Mesenchymal stem cell (in vitro differentiated cells and primary cell): ENCODE measurements at regions not wholly inside any gene's neighbourhood (a gene's known extent, or its start where the extent isn't known, plus 50 kb on each side); places are given as distances from the start of the nearest gene placed in this dataset.

Source experiments
- DNase-seq: peaks from one replicate; pipeline ENCODE4 v3.0.0-alpha.2; 2013
- H2AFZ ChIP-seq: one replicate; pipeline ENCODE4 v1.6.1; 2013; ENCODE audit warnings: low read depth, mild to moderate bottlenecking, control low read depth, inconsistent platforms, low read length, moderate library complexity
- H2AK5ac ChIP-seq: 2 replicates; pipeline ENCODE4 v1.6.1; 2013; ENCODE audit warnings: low read length, moderate library complexity, mild to moderate bottlenecking, inconsistent platforms; ENCODE audit not compliant: severe bottlenecking
- H2BK120ac ChIP-seq: one replicate; pipeline ENCODE4 v1.6.1; 2013; ENCODE audit warnings: low read depth, mild to moderate bottlenecking, inconsistent platforms, low read length, moderate library complexity
- H2BK12ac ChIP-seq, 2 experiments: one replicate each; pipeline ENCODE4 v1.6.1; 2013; ENCODE audit warnings: inconsistent platforms in 2 of 2, low read length in 2 of 2, mild to moderate bottlenecking in 2 of 2, moderate library complexity in 2 of 2, control low read depth in 1 of 2
- H2BK15ac ChIP-seq: one replicate; pipeline ENCODE4 v1.6.1; 2013; ENCODE audit warnings: mild to moderate bottlenecking, low read depth, inconsistent platforms; ENCODE audit not compliant: poor library complexity, severe bottlenecking
- H2BK5ac ChIP-seq: 2 replicates; pipeline ENCODE4 v1.6.1; 2013; ENCODE audit warnings: low read depth, mild to moderate bottlenecking, low read length, control low read depth, inconsistent platforms; ENCODE audit not compliant: poor library complexity, severe bottlenecking
- H3K14ac ChIP-seq, 2 experiments: one replicate each; pipeline ENCODE4 v1.6.1; 2013; ENCODE audit warnings: inconsistent platforms in 2 of 2, low read length in 2 of 2, control low read depth in 1 of 2, mild to moderate bottlenecking in 1 of 2, moderate library complexity in 1 of 2
- H3K18ac ChIP-seq, 2 experiments: one replicate each; pipeline ENCODE4 v1.6.1; 2013; ENCODE audit warnings: inconsistent platforms in 2 of 2, low read length in 2 of 2, control low read depth in 1 of 2, low read depth in 1 of 2, mild to moderate bottlenecking in 1 of 2
- H3K23ac ChIP-seq, 2 experiments: one replicate each; pipeline ENCODE4 v1.6.1; 2013; ENCODE audit warnings: inconsistent platforms in 2 of 2, low read length in 2 of 2, mild to moderate bottlenecking in 2 of 2, moderate library complexity in 2 of 2, control low read depth in 1 of 2
- H3K27ac ChIP-seq: 2 replicates; pipeline ENCODE4 v1.5.1; 2013; ENCODE audit warnings: mild to moderate bottlenecking, moderate library complexity, low read length, control low read depth, inconsistent platforms; ENCODE audit not compliant: poor library complexity, severe bottlenecking
- H3K27me3 ChIP-seq, 2 experiments: 2 replicates each; pipeline versions ENCODE4 v1.6.1 to v1.7.0; 2013; ENCODE audit warnings: low read length in 2 of 2, mild to moderate bottlenecking in 2 of 2, moderate library complexity in 2 of 2, control low read depth in 1 of 2, inconsistent platforms in 1 of 2; ENCODE audit not compliant: control insufficient read depth in 1 of 2, insufficient read depth in 1 of 2
- H3K36me3 ChIP-seq, 2 experiments: 2 replicates each; pipeline versions ENCODE4 v1.6.1 to v1.7.0; 2013; ENCODE audit warnings: low read length in 2 of 2, control low read depth in 1 of 2, inconsistent platforms in 1 of 2, low read depth in 1 of 2, mild to moderate bottlenecking in 1 of 2; ENCODE audit not compliant: insufficient read depth in 2 of 2, control insufficient read depth in 1 of 2
- H3K4ac ChIP-seq, 2 experiments: one replicate each; pipeline ENCODE4 v1.6.1; 2013; ENCODE audit warnings: inconsistent platforms in 2 of 2, low read length in 2 of 2, mild to moderate bottlenecking in 2 of 2, moderate library complexity in 2 of 2, control low read depth in 1 of 2, low read depth in 1 of 2
- H3K4me1 ChIP-seq: 2 replicates; pipeline ENCODE4 v1.6.1; 2013; ENCODE audit warnings: low read depth, low read length, control low read depth; ENCODE audit not compliant: control insufficient read depth, insufficient read depth
- H3K4me2 ChIP-seq: 2 replicates; pipeline ENCODE4 v1.6.1; 2013; ENCODE audit warnings: low read length, mild to moderate bottlenecking, inconsistent platforms; ENCODE audit not compliant: poor library complexity, severe bottlenecking
- H3K4me3 ChIP-seq, 2 experiments: 2 replicates each; pipeline versions ENCODE4 v1.5.1 to v1.7.0; 2013; ENCODE audit warnings: low read length in 2 of 2, mild to moderate bottlenecking in 2 of 2, control low read depth in 1 of 2, low read depth in 1 of 2; ENCODE audit not compliant: insufficient read depth in 1 of 2
- H3K79me1 ChIP-seq: replicated peaks from 2 replicates; pipeline ENCODE4 v1.6.1; 2013; ENCODE audit warnings: mild to moderate bottlenecking, control low read depth, low read length, inconsistent platforms; ENCODE audit not compliant: poor library complexity, severe bottlenecking
- H3K9ac ChIP-seq: 2 replicates; pipeline ENCODE4 v1.7.0; 2013; ENCODE audit warnings: mild to moderate bottlenecking, low read length, moderate library complexity
- H3K9me3 ChIP-seq: 2 replicates; pipeline ENCODE4 v1.7.0; 2013; ENCODE audit warnings: mild to moderate bottlenecking, low read length; ENCODE audit not compliant: control insufficient read depth
- H4K8ac ChIP-seq: one replicate; pipeline ENCODE4 v1.6.1; 2013; ENCODE audit warnings: inconsistent platforms, mild to moderate bottlenecking, low read length, moderate library complexity
- H4K91ac ChIP-seq: one replicate; pipeline ENCODE4 v1.6.1; 2013; ENCODE audit warnings: mild to moderate bottlenecking, low read length, inconsistent platforms
- WGBS: methylation state at CpG from one replicate; pipeline ENCODE4 v1.1.7; 2013; ENCODE audit warnings: mixed read lengths; 5-methylcytosine and 5-hydroxymethylcytosine counted together

DNA sequence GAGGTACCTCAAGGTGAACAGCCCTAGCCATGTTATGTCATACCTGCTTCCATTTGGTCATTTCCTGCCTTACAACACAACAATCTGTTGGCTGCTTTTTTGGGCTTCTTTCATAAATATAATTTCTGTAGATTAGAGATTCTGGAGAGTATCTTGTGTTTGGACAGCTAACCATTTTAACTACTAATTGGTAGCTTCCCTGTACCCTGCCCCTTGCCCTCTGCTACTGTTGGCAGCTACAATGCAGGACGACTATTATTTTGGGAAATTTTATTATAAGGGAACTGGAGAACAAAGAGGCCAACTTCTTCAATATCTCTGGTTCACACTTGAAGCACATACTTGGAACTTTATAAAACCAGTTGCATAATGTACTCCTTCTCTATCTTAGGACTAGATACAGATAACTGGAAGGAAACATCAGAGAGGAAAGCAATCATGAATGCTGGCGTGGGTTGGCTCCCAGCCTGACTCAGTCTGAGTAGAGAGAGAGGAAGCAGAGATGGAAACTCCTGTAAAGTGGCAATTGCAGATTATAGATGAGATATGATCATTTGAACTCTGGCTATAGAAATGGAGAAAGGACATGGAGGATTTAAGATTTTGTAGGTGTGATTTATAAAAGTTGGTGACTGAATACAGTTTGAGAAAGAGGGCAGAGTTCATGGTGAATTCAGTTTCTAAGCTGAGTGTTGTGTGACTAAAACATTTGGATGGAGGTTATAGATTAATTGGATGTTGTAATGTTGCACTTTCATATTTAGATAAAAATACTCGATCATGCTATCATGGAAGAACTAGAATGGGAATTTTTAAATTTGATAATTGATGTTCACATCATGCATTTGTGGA lies 74.5 kb downstream of the MDH1 start:
- H2BK5ac ChIP-seq, result no peak overlapping the region
- 60% methylated on average over 1 of the region's 3 CpGs for WGBS
- H3K4me3 ChIP-seq, result no peak overlapping the region
- no peak overlapping the region for H2BK120ac ChIP-seq
- no peak overlapping the region for H3K18ac ChIP-seq
- no peak overlapping the region for H3K27ac ChIP-seq
- H3K79me1 ChIP-seq, result no peaks in the 10 kb centered on the region
- no peak overlapping the region for H4K8ac ChIP-seq
- H4K91ac ChIP-seq, result no peak overlapping the region
- H3K9ac ChIP-seq, result no peak overlapping the region
- H3K14ac ChIP-seq, result no peak overlapping the region
- no peak overlapping the region for H3K4me2 ChIP-seq
- DNase-seq, result no peak
- peaks cover 2% of the 10 kb centered on the region for H3K4me1 ChIP-seq
- no peaks in the 10 kb centered on the region for H3K36me3 ChIP-seq
- H3K4ac ChIP-seq, result no peak overlapping the region
- no peaks in the 10 kb centered on the region for H3K9me3 ChIP-seq
- H2AFZ ChIP-seq, result no peak overlapping the region
- no peak overlapping the region for H2AK5ac ChIP-seq
- H2BK12ac ChIP-seq, result no peak overlapping the region
- H3K23ac ChIP-seq, result no peak overlapping the region
- H2BK15ac ChIP-seq, result no peak overlapping the region
- H3K27me3 ChIP-seq, result no peaks in the 10 kb centered on the region

DNA sequence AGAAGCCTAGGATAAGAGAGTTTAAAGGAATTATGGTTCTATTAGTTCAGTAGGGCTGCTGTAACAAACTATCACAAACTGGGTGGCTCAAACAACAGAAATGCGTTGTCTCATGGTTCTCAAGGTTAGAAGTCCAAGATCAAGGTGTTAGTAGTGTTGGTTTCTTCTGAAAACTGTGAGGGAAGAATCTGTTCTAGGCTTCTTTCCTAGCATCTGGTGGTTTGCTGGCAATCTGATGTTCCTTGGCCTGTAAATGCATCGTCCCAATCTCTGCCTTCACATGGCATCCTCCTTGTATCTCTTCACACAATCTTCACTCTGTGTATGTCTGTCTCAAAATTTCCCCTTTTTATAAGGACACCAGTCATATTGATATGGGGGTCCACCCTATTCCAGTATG lies 76.3 kb downstream of the MDH1 start:
- Histone ChIP-seq H3K14ac (no peak overlapping the region), H3K18ac (no peak overlapping the region), H4K8ac (no peak overlapping the region), H3K4me3 (no peak overlapping the region), H3K4me1 (peaks cover 2% of the 10 kb centered on the region), H4K91ac (no peak overlapping the region), H3K4ac (no peak overlapping the region), H3K27me3 (peaks cover 0 to under 1% of the 10 kb centered on the region in 2 experiments), H3K27ac (no peak overlapping the region), H3K9ac (no peak overlapping the region), H2AK5ac (no peak overlapping the region), H3K36me3 (no peaks in the 10 kb centered on the region), H2BK12ac (no peak overlapping the region), H3K9me3 (no peaks in the 10 kb centered on the region), H2AFZ (no peak overlapping the region), H2BK15ac (no peak overlapping the region), H2BK5ac (no peak overlapping the region), H2BK120ac (no peak overlapping the region), H3K23ac (no peak overlapping the region), H3K79me1 (no peaks in the 10 kb centered on the region), H3K4me2 (no peak overlapping the region)
- no peak for DNase-seq
- WGBS, result 37% methylated on average over 2 of the region's 2 CpGs

DNA sequence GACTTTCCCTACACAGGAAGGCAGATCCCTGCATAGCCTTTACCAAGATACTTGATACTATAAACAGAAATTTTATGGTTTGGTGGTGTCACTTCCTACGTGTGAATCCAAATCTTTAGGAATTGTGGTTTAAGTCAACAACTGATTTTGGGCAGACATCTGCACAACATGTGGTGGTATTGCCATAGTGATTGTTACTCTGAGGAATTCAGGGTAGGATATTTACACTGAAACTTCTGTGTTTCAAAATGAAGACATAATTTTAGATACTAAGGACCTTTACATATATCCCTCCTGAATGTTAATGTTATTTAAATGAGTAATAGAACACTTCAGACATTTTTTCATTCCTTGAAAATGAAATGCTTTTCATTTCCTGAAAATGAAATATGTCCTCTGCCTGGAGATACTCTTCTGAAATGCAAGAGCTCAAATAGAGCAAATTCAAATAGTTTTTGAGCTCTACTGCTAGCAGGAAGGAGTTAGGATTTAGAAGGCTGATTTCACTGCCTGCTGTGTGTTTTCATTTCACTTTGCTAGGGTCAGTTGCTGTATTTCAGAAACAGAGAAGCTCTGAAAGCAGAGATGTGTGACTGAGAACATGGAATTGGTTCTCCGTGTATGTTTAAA lies 77.2 kb downstream of the MDH1 start:
- Histone ChIP-seq H4K8ac (no peak overlapping the region), H2AK5ac (no peak overlapping the region), H2BK12ac (no peak overlapping the region), H3K79me1 (no peaks in the 10 kb centered on the region), H3K4me1 (peaks cover 2% of the 10 kb centered on the region), H3K4me2 (no peak overlapping the region), H2BK5ac (no peak overlapping the region), H3K4ac (no peak overlapping the region), H3K9ac (peak overlapping the region; percentile 74), H3K9me3 (no peaks in the 10 kb centered on the region), H3K4me3 (peak overlapping the region in 1 of 2 experiments; percentile 17), H3K14ac (no peak overlapping the region), H2AFZ (no peak overlapping the region), H3K23ac (no peak overlapping the region), H3K27me3 (peaks cover 0 to 4% of the 10 kb centered on the region in 2 experiments), H2BK120ac (no peak overlapping the region), H3K27ac (peak overlapping the region; percentile 6), H2BK15ac (no peak overlapping the region), H3K36me3 (no peaks in the 10 kb centered on the region), H4K91ac (no peak overlapping the region), H3K18ac (no peak overlapping the region)
- peak; percentile 65 for DNase-seq
- WGBS, result 42% methylated on average over 2 of the region's 2 CpGs

DNA sequence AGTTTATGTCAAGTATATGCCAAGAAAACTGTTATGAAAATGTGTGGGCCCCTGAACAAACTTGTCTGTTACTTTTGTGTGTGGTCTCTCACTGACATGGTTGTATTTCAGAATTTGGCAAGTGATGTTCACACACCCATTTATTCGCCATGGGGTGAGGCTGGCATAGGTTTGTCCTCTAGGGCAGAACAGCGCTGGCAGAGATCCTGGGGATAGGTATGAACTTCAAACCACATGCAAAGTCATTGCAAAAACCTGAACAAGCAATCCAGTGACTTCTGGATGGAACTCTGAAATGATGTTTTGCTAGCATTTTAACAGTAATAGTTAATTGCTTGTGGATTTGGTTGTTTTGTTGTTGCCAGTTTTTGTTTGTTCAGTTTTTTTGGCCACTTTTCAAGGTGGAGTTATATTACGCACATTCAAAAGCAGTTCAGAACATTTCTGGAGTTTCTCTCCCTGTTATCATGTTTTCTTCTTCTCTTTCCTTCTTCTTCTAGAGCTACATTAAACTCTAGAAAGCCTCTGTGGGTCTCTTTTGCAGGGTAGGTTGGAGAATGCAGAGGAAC lies 78.5 kb downstream of the MDH1 start:
- no peak overlapping the region for H3K4ac ChIP-seq
- no peak overlapping the region for H2AFZ ChIP-seq
- H2AK5ac ChIP-seq, result no peak overlapping the region
- no peak overlapping the region for H2BK5ac ChIP-seq
- no peak overlapping the region for H4K8ac ChIP-seq
- H3K18ac ChIP-seq, result no peak overlapping the region
- H3K9me3 ChIP-seq, result no peaks in the 10 kb centered on the region
- peaks cover 0 to 4% of the 10 kb centered on the region in 2 experiments for H3K27me3 ChIP-seq
- H3K4me1 ChIP-seq, result peaks cover 2% of the 10 kb centered on the region
- H4K91ac ChIP-seq, result no peak overlapping the region
- 79% methylated on average over 2 of the region's 3 CpGs for WGBS
- H3K23ac ChIP-seq, result no peak overlapping the region
- no peak overlapping the region for H3K9ac ChIP-seq
- no peak overlapping the region for H3K27ac ChIP-seq
- H3K14ac ChIP-seq, result no peak overlapping the region
- no peak for DNase-seq
- no peaks in the 10 kb centered on the region for H3K36me3 ChIP-seq
- no peak overlapping the region for H3K4me2 ChIP-seq
- no peak overlapping the region for H3K4me3 ChIP-seq
- no peak overlapping the region for H2BK120ac ChIP-seq
- H3K79me1 ChIP-seq, result no peaks in the 10 kb centered on the region
- H2BK12ac ChIP-seq, result no peak overlapping the region
- no peak overlapping the region for H2BK15ac ChIP-seq
